ENCODE measurements at regions not wholly inside any gene's neighbourhood (a gene's known extent, or its start where the extent isn't known, plus 50 kb on each side); places are given as distances from the start of the nearest gene placed in this dataset.

GRCh38 chr1:212215910-212216309, 69.3 kb upstream of the PPP2R5A start:
- TF ChIP-seq CTCF (conservative IDR thresholded peaks at IDR 0.05; ENCODE audit: low read depth, low read length), result no peak
- no peak for TF ChIP-seq EZH2 (IDR thresholded peaks at IDR 0.05; ENCODE audit: low read length, unreplicated experiment)
